22Rv1 (cell line): ENCODE measurements at regions not wholly inside any gene's neighbourhood (a gene's known extent, or its start where the extent isn't known, plus 50 kb on each side); places are given as distances from the start of the nearest gene placed in this dataset.

ENCODE experiments used
- ZFX ChIP-seq: fragments of 450-650 bp; IDR thresholded peaks from 2 replicates; pipeline ENCODE4 v1.6.1; 2017; ENCODE audit warnings: antibody characterized with exemption, borderline replicate concordance
- TF ChIP-seq, protein P1 (sequence below): fragments of 450-650 bp; IDR thresholded peaks from 2 replicates; pipeline ENCODE4 v1.5.1; 2017; ENCODE audit warnings: mild to moderate bottlenecking

DNA sequence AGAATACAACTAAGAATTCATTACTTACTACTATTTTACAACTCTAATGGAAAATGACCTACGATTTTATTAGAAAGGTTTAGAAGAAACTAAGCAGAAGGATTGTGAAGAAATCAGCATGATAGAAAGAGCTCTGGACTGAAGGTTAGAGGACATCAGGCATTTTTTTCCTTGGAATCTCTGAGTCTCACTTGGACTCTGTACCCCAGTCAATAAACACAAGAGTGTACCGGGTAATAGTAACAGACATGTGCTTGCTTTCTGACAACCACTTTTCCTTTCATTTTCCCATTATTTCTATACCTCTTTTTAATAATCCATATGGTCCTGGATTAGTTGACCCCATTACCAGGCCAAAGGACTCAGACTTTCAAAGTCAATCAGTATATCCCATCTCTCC is 1240.9 kb upstream of the LRRTM3 start:
- TF ChIP-seq, protein P1, sequence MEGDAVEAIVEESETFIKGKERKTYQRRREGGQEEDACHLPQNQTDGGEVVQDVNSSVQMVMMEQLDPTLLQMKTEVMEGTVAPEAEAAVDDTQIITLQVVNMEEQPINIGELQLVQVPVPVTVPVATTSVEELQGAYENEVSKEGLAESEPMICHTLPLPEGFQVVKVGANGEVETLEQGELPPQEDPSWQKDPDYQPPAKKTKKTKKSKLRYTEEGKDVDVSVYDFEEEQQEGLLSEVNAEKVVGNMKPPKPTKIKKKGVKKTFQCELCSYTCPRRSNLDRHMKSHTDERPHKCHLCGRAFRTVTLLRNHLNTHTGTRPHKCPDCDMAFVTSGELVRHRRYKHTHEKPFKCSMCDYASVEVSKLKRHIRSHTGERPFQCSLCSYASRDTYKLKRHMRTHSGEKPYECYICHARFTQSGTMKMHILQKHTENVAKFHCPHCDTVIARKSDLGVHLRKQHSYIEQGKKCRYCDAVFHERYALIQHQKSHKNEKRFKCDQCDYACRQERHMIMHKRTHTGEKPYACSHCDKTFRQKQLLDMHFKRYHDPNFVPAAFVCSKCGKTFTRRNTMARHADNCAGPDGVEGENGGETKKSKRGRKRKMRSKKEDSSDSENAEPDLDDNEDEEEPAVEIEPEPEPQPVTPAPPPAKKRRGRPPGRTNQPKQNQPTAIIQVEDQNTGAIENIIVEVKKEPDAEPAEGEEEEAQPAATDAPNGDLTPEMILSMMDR = no peak
- no peak for TF ChIP-seq ZFX
